Stimulated activated memory B cell treated with anti-CD40 and anti-IgM and Interleukin-4, amounts not matched to agents 10 μg/mL and 1 μg/mL and 100 μg/mL, for 72 hours (primary cell): ENCODE measurements at regions not wholly inside any gene's neighbourhood (a gene's known extent, or its start where the extent isn't known, plus 50 kb on each side); places are given as distances from the start of the nearest gene placed in this dataset.
"Not testable (repeated sequence)": the region's sequence is repeated elsewhere in the genome, so short reads cannot be mapped to it uniquely, and the experiment has no call there.

ENCODE experiments used
- ATAC-seq: fragments of 150-1000 bp; cut with Tn5 transposase; 2 replicates; pipeline ENCODE4 v1.10.0; 2021
- H3K27ac Mint-ChIP-seq: one replicate; pipeline ENCODE4 v1.8.0; 2022; ENCODE audit warnings: mild to moderate bottlenecking, mixed read lengths
- H3K27me3 Mint-ChIP-seq: one replicate; pipeline ENCODE4 v1.8.0; 2022; ENCODE audit warnings: mixed read lengths
- H3K36me3 Mint-ChIP-seq: one replicate; pipeline ENCODE4 v1.8.0; 2022; ENCODE audit warnings: mixed read lengths
- H3K4me1 Mint-ChIP-seq: one replicate; pipeline ENCODE4 v1.8.0; 2022; ENCODE audit warnings: mixed read lengths
- H3K4me3 Mint-ChIP-seq: one replicate; pipeline ENCODE4 v1.8.0; 2022; ENCODE audit warnings: mild to moderate bottlenecking, moderate library complexity, mixed read lengths
- H3K9me3 Mint-ChIP-seq: one replicate; pipeline ENCODE4 v1.8.0; 2022; ENCODE audit warnings: mixed read lengths

DNA sequence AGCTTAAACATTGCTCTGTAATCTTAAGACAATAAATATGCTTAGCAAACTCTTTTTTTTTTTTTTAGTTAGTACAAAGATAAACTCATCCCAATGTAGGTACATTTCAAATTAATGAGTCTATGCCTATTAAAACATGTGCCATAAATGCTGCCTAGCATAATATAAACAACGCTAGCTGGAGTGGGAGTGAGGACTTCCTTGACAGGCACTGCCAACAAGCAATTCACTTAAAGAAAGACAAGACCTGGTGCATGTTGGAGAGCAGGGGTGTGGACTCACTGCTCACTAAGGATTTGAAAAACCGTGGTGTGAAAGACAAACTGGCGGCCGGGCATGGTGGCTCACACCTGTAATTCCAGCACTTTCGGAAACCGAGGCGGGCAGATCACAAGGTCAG lies 187.2 kb upstream of the RGS6 start:
- no peak overlapping the region for H3K27ac Mint-ChIP-seq
- ATAC-seq = no peak
- H3K4me1 Mint-ChIP-seq = no peaks in the 10 kb centered on the region
- H3K4me3 Mint-ChIP-seq = no peak overlapping the region
- peaks cover 16% of the 10 kb centered on the region for H3K36me3 Mint-ChIP-seq
- no peaks in the 10 kb centered on the region for H3K27me3 Mint-ChIP-seq
- H3K9me3 Mint-ChIP-seq = no peaks in the 10 kb centered on the region

- peaks cover 13% of the 10 kb centered on the region for H3K27me3 Mint-ChIP-seq
- H3K9me3 Mint-ChIP-seq = no peaks in the 10 kb centered on the region
- H3K36me3 Mint-ChIP-seq = peaks cover 6% of the 10 kb centered on the region
- no peak overlapping the region for H3K27ac Mint-ChIP-seq
- H3K4me1 Mint-ChIP-seq = peaks cover 5% of the 10 kb centered on the region
- ATAC-seq = no peak
- H3K4me3 Mint-ChIP-seq = no peak overlapping the region
These were observed 184.0 kb upstream of the RGS6 start for GRCh38 chr14:71748196-71748595.

DNA sequence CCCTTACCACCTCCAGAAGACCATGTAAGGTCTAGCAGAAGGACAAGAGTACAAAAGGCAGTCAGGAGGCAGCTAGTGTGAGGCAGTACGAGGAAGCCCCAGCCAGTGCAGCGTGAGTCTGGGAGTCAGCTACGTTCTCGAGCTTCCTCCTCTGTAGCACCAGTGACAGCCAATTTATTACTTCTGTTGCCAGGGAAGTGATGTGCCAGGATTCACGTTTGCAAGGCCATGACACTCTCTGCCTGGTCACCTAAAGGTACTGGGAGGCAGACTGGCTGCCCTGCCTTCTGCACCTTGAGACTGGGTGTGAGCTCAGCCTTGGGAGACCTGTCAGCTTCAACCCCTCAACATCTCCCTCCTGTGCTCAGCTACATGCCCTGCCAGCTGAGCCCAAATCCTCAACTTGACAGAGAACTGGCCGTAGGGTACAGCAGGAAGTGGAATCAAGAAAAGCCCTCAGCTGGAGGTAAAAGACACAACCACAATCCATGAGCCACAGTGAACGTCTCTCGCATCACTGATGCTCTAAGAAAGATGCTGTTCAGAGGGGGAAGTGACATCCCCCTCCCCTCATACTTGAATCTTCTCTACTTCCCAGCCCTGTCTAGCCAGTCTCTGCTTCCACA lies 182.5 kb upstream of the RGS6 start:
- ATAC-seq = peak; percentile 32
- peaks cover 28% of the 10 kb centered on the region for H3K27me3 Mint-ChIP-seq

DNA sequence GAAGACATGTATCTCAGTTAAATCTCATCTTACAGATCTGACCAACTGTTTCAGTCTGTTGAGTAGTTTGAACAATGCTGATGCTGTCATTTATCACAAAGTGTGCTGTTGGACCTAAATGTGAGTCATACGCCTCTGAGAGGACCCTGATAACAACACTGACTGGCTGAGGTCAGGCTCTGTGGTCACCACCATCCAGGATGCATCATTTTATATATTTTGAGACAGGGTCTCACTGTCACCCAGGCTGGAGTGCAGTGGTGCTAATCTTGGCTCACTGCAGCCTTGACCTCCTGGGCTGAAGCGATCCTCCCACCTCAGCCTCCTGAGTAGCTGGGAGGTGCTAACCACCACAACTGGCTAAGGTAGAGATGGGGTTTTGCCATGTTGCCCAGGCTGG lies 181.0 kb upstream of the RGS6 start:
- H3K4me1 Mint-ChIP-seq = peaks cover 6% of the 10 kb centered on the region
- no peaks in the 10 kb centered on the region for H3K9me3 Mint-ChIP-seq
- no peak overlapping the region for H3K4me3 Mint-ChIP-seq
- H3K27ac Mint-ChIP-seq = no peak overlapping the region
- H3K36me3 Mint-ChIP-seq = peaks cover 6% of the 10 kb centered on the region
- no peak for ATAC-seq
- H3K27me3 Mint-ChIP-seq = peaks cover 35% of the 10 kb centered on the region

More for the DNA sequence above, 182.5 kb upstream of the RGS6 start:
- Mint-ChIP-seq H3K27ac (no peak overlapping the region), H3K4me3 (no peak overlapping the region), H3K36me3 (peaks cover 6% of the 10 kb centered on the region), H3K4me1 (peaks cover 6% of the 10 kb centered on the region), H3K9me3 (no peaks in the 10 kb centered on the region)

DNA sequence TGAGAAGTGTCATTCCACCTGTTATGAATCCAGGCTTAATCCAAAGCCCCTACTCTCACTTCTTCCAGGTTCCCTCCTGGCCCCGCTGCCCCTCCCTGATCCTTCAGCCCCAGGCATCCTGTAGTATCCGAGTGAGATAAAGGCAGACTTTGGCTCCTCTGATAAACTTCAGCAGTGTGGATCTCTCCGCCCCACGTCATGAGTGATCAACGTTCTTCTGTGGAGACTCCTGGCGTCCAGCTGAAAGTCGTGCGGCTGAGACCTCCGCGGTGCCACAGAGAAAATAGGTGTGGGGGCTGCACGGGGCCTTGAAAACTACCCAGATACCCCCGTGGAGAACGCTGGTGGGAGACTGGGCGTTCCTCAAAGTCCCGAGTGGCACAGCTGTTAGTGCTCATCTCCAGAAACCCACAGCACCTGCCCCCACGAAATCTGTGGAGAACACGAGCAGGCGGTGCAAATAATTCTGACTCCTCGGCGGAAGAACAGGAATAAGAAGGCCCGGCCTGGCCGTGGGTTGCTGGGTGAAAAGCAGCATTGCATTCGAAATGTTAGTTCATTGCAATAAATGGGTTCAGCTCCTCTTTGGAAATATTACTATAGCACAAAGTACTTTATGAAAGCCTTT lies 180.0 kb upstream of the RGS6 start:
- Mint-ChIP-seq H3K36me3 (peaks cover 6% of the 10 kb centered on the region), H3K27ac (no peak overlapping the region), H3K4me1 (peaks cover 6% of the 10 kb centered on the region), H3K4me3 (no peak overlapping the region), H3K9me3 (no peaks in the 10 kb centered on the region), H3K27me3 (peaks cover 35% of the 10 kb centered on the region)
- ATAC-seq = no peak

DNA sequence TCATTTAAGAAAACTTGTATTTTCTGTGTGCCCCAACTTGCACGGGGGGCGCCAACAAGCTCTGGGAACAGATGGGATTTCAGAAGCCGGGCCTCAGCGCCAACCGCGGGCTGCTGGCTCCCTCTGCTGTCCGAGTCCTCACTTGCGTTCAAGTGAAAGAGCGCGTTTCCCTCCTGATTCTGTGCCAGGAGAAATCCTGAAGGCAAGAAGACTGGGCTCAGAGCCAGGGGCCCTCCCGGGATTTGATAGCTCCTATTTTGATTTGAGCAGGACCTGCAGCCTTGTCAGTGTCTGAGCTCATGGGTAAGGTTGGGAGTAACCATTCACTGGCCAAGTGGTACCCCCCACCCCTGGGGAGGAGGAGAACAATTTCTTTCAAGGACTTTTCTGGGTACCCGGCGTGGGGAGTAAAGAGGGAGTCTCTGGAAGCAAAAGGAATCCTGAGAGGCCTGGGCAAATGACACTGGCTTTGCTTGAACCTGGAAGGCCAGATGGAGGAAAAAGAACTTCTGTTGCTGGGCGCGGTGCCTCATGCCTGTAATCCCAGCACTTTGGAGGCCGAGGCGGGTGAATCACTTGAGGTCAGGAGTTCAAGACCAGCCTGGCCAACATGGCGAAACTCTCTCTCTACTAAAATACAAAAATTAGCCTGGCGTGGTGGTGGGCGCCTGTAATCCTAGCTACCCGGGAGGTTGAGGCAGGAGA lies 179.0 kb upstream of the RGS6 start:
- peaks cover 6% of the 10 kb centered on the region for H3K4me1 Mint-ChIP-seq
- H3K36me3 Mint-ChIP-seq = peaks cover 6% of the 10 kb centered on the region
- peaks cover 35% of the 10 kb centered on the region for H3K27me3 Mint-ChIP-seq
- H3K27ac Mint-ChIP-seq = no peak overlapping the region
- peak; percentile 63 for ATAC-seq
- no peak overlapping the region for H3K4me3 Mint-ChIP-seq
- no peaks in the 10 kb centered on the region for H3K9me3 Mint-ChIP-seq

GRCh38 chr14:71753976-71754375 lies 178.3 kb upstream of the RGS6 start:
- Mint-ChIP-seq H3K4me1 (peaks cover 6% of the 10 kb centered on the region), H3K4me3 (no peak overlapping the region), H3K36me3 (peaks cover 3% of the 10 kb centered on the region), H3K27ac (no peak overlapping the region), H3K9me3 (no peaks in the 10 kb centered on the region), H3K27me3 (peaks cover 35% of the 10 kb centered on the region)
- no peak for ATAC-seq

- no peak for ATAC-seq
- Mint-ChIP-seq H3K4me1 (peaks cover 6% of the 10 kb centered on the region), H3K9me3 (no peaks in the 10 kb centered on the region), H3K36me3 (no peaks in the 10 kb centered on the region), H3K4me3 (no peak overlapping the region), H3K27me3 (peaks cover 37% of the 10 kb centered on the region), H3K27ac (no peak overlapping the region)
These were observed 177.7 kb upstream of the RGS6 start for GRCh38 chr14:71754422-71755095.

- no peak overlapping the region for H3K27ac Mint-ChIP-seq
- H3K4me3 Mint-ChIP-seq = no peak overlapping the region
- H3K4me1 Mint-ChIP-seq = no peaks in the 10 kb centered on the region
- H3K27me3 Mint-ChIP-seq = peaks cover 36% of the 10 kb centered on the region
- H3K36me3 Mint-ChIP-seq = no peaks in the 10 kb centered on the region
- ATAC-seq = no peak
- no peaks in the 10 kb centered on the region for H3K9me3 Mint-ChIP-seq
These were observed 173.8 kb upstream of the RGS6 start for GRCh38 chr14:71758229-71758951.

DNA sequence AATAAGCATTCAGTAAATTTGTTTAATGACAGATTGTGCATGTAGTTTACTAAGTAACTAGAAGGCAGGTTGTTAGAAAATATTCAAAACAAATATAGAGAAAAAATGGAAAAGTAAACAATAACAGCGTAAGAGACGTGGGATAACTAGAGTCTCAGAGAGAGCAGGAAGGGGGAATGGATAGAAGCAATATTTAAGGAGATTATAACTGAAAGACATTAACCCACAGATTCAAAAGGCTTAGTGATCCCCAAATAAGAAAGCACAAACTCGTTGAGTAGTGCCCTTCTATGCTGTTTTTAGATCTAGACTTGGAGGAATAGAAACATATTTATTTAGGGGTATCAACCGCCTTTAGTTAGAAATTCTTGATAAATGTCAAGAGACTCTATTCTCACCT lies 169.7 kb upstream of the RGS6 start:
- no peak overlapping the region for H3K4me3 Mint-ChIP-seq
- no peak overlapping the region for H3K27ac Mint-ChIP-seq
- H3K9me3 Mint-ChIP-seq = no peaks in the 10 kb centered on the region
- H3K36me3 Mint-ChIP-seq = no peaks in the 10 kb centered on the region
- H3K4me1 Mint-ChIP-seq = no peaks in the 10 kb centered on the region
- no peak for ATAC-seq
- H3K27me3 Mint-ChIP-seq = peaks cover 30% of the 10 kb centered on the region

DNA sequence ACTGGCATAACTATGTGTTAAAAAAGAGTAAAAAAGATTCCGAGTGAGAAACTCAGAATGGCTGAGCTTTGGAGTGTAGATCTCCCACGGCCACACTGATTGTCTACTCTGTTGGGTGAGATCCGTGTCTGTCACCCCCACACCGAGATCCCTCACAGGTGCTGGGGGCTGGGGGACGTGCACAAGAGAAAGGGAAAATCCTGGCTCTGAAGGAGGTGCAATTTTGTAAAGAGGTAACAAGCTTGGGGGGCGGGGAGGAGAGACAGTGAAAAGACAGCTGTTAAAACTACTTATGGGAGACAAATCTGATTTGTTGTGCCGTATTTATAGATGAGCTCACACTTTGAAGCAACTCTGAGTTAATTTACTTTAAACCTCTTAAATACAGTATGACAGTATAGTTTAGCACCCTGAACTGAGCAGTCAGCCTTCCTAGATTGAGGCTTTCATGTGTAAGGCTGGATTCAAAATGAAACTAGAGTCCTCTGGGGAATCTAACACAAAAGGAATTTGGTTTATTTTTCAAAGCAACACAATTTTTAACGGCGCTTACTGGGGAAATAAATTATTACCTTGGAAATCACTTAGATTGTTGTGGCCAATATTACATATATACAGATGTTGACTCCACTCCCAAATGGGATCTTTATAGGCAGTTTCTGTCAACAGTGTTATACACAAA lies 167.4 kb upstream of the RGS6 start:
- Mint-ChIP-seq H3K27me3 (peaks cover 25% of the 10 kb centered on the region), H3K4me1 (no peaks in the 10 kb centered on the region), H3K27ac (no peak overlapping the region), H3K36me3 (no peaks in the 10 kb centered on the region), H3K4me3 (no peak overlapping the region), H3K9me3 (no peaks in the 10 kb centered on the region)
- no peak for ATAC-seq

GRCh38 chr14:71765505-71765904 lies 166.7 kb upstream of the RGS6 start:
- ATAC-seq = no peak
- Mint-ChIP-seq H3K27ac (no peak overlapping the region), H3K36me3 (no peaks in the 10 kb centered on the region), H3K27me3 (peaks cover 26% of the 10 kb centered on the region), H3K9me3 (no peaks in the 10 kb centered on the region), H3K4me1 (no peaks in the 10 kb centered on the region), H3K4me3 (no peak overlapping the region)

DNA sequence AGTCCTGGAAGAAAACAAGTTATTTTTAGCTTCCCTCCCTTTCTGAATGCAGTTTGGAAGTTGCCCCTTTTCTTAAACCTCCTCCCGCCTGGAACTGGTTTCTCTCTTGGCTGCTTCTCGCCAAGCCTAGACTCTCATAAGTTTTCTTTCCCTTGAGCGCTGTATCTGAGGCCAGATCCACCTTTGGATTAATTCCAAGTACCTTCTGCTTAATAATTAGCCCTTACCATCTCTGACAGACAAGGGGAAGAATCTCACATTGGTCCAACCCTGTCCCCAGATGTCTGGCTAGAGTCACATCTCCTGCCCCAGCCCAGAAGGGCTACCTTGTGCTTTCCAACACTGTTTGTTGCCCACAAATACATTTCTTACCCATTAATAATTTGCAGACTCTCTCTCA lies 161.8 kb upstream of the RGS6 start:
- H3K4me3 Mint-ChIP-seq = no peak overlapping the region
- no peak for ATAC-seq
- H3K27me3 Mint-ChIP-seq = peaks cover 31% of the 10 kb centered on the region
- no peak overlapping the region for H3K27ac Mint-ChIP-seq
- H3K36me3 Mint-ChIP-seq = no peaks in the 10 kb centered on the region
- no peaks in the 10 kb centered on the region for H3K4me1 Mint-ChIP-seq
- H3K9me3 Mint-ChIP-seq = peaks cover 7% of the 10 kb centered on the region

- peaks cover 21% of the 10 kb centered on the region for H3K27me3 Mint-ChIP-seq
- not testable (repeated sequence) for H3K27ac Mint-ChIP-seq, H3K4me1 Mint-ChIP-seq, H3K36me3 Mint-ChIP-seq, H3K9me3 Mint-ChIP-seq, H3K4me3 Mint-ChIP-seq, ATAC-seq
These were observed 160.8 kb upstream of the RGS6 start for GRCh38 chr14:71771421-71771820.

GRCh38 chr14:71771996-71772395 lies 160.2 kb upstream of the RGS6 start:
- not testable (repeated sequence) for H3K4me1 Mint-ChIP-seq, H3K27ac Mint-ChIP-seq, H3K4me3 Mint-ChIP-seq, H3K36me3 Mint-ChIP-seq, H3K9me3 Mint-ChIP-seq, ATAC-seq
- peaks cover 20% of the 10 kb centered on the region for H3K27me3 Mint-ChIP-seq
